Esophagus squamous epithelium (tissue), 5 donors: ENCODE measurements at regions not wholly inside any gene's neighbourhood (a gene's known extent, or its start where the extent isn't known, plus 50 kb on each side); places are given as distances from the start of the nearest gene placed in this dataset.

Experiments
- DNase-seq: peaks from one replicate; lab custom pipeline; 2025; lab: John Stamatoyannopoulos, UW
- H3K27ac ChIP-seq, 4 donors: fragments of 200-600 bp; sonication (generic); one replicate each; pipeline ENCODE4 v1.5.1; 2016 to 2019; ENCODE audit warnings: mild to moderate bottlenecking in 1 of 4
- H3K27me3 ChIP-seq, 4 donors: fragments of 200-600 bp; sonication (generic); 1 replicate in 3 of 4; 2 replicates in 1 of 4; pipeline versions ENCODE4 v1.5.1 to v1.6.0; 2017 to 2021; ENCODE audit warnings: antibody characterized with exemption in 1 of 4
- H3K36me3 ChIP-seq, 3 donors: fragments of 200-600 bp; sonication (generic); one replicate each; pipeline ENCODE4 v1.5.1; 2016 to 2019
- H3K4me1 ChIP-seq, 3 donors: fragments of 200-600 bp; sonication (generic); one replicate each; pipeline ENCODE4 v1.5.1; 2017 to 2019
- H3K4me3 ChIP-seq, 4 donors: fragments of 200-600 bp; sonication (generic); 1 replicate in 3 of 4; 2 replicates in 1 of 4; pipeline ENCODE4 v1.5.1; 2016 to 2019; ENCODE audit warnings: mild to moderate bottlenecking in 2 of 4, moderate library complexity in 1 of 4
- H3K9me3 ChIP-seq, 3 donors: fragments of 200-600 bp; sonication (generic); one replicate each; pipeline ENCODE4 v1.5.1; 2016 to 2019
- CTCF ChIP-seq, 6 experiments: fragments of 450-650 bp in 4 of 6; fragments of 200-600 bp in 2 of 6; sonication (generic) in 2 of 6; IDR thresholded peaks; one replicate each; pipeline ENCODE4 v1.5.1; 2016 to 2019; ENCODE audit warnings: antibody characterized with exemption in 6 of 6, mild to moderate bottlenecking in 4 of 6, moderate library complexity in 4 of 6
- POLR2A ChIP-seq, 4 donors: fragments of 450-650 bp; IDR thresholded peaks; one replicate each; pipeline ENCODE4 v1.6.1; 2017; ENCODE audit warnings: antibody characterized with exemption in 4 of 4, mild to moderate bottlenecking in 4 of 4, moderate library complexity in 3 of 4
- WGBS, 2 donors: methylation state at CpG; one replicate each; pipeline ENCODE4 v1.1.5; 2018; 5-methylcytosine and 5-hydroxymethylcytosine counted together
- intact Hi-C: fragments of 100-400 bp; cut with DNase I; formaldehyde crosslinking; loops from one replicate; pipeline ENCODE4 v1.15.0; 2022
- donor health status: DM: yes; HTN: yes; CAD: no.

GRCh38 chr5:109950634-109951033 is 260.9 kb downstream of the MAN2A1 start:
- Histone ChIP-seq H3K27ac (no peak overlapping the region), H3K9me3 (no peaks in the 10 kb centered on the region), H3K27me3 (no peaks in the 10 kb centered on the region), H3K4me1 (no peaks in the 10 kb centered on the region), H3K36me3 (no peaks in the 10 kb centered on the region), H3K4me3 (no peak overlapping the region)
- no peak for DNase-seq
- intact Hi-C loops = no loop called here
- no peak for TF ChIP-seq POLR2A (IDR thresholded peaks at IDR 0.05)
- TF ChIP-seq CTCF (IDR thresholded peaks at IDR 0.05) = no peak

- 87 to 88% methylated on average over 3 of the region's 3 CpGs for WGBS, 2 donors
- Histone ChIP-seq H3K36me3 (no peaks in the 10 kb centered on the region), H3K4me1 (no peaks in the 10 kb centered on the region), H3K27me3 (no peaks in the 10 kb centered on the region), H3K4me3 (no peak overlapping the region), H3K27ac (no peak overlapping the region), H3K9me3 (no peaks in the 10 kb centered on the region)
- TF ChIP-seq CTCF (IDR thresholded peaks at IDR 0.05) = no peak
- no peak for TF ChIP-seq POLR2A (IDR thresholded peaks at IDR 0.05)
- no peak for DNase-seq
- intact Hi-C loops = no loop called here
Measured at GRCh38 chr5:109951348-109951747, 261.6 kb downstream of the MAN2A1 start.

- no peak for TF ChIP-seq POLR2A (IDR thresholded peaks at IDR 0.05)
Measured at GRCh38 chr5:109951758-109952157, 262.0 kb downstream of the MAN2A1 start.

GRCh38 chr5:109953761-109954160 is 264.0 kb downstream of the MAN2A1 start:
- H3K27ac ChIP-seq = no peak overlapping the region
- intact Hi-C loops = no loop called here
- no peak for TF ChIP-seq CTCF (IDR thresholded peaks at IDR 0.05)
- TF ChIP-seq POLR2A (IDR thresholded peaks at IDR 0.05) = no peak
- H3K9me3 ChIP-seq = no peaks in the 10 kb centered on the region
- 100% methylated on average over 1 of the region's 1 CpG; no CpG with 5 or more reads in 1 of the 2 donors for WGBS, 2 donors
- H3K4me1 ChIP-seq = no peaks in the 10 kb centered on the region
- no peaks in the 10 kb centered on the region for H3K36me3 ChIP-seq
- no peak overlapping the region for H3K4me3 ChIP-seq
- no peaks in the 10 kb centered on the region for H3K27me3 ChIP-seq
- no peak for DNase-seq

More at GRCh38 chr5:109951758-109952157, 262.0 kb downstream of the MAN2A1 start:
- Histone ChIP-seq H3K4me3 (no peak overlapping the region), H3K4me1 (no peaks in the 10 kb centered on the region), H3K9me3 (no peaks in the 10 kb centered on the region), H3K27me3 (no peaks in the 10 kb centered on the region), H3K27ac (no peak overlapping the region), H3K36me3 (no peaks in the 10 kb centered on the region)
- intact Hi-C loops = no loop called here
- no peak for DNase-seq
- 62 to 65% methylated on average over 5 of the region's 5 CpGs for WGBS, 2 donors

- Histone ChIP-seq H3K27ac (no peak overlapping the region), H3K36me3 (no peaks in the 10 kb centered on the region), H3K9me3 (no peaks in the 10 kb centered on the region), H3K4me3 (no peak overlapping the region), H3K27me3 (no peaks in the 10 kb centered on the region), H3K4me1 (no peaks in the 10 kb centered on the region)
- intact Hi-C loops = no loop called here
- TF ChIP-seq POLR2A (IDR thresholded peaks at IDR 0.05) (no peak), CTCF (IDR thresholded peaks at IDR 0.05) (no peak)
- no peak for DNase-seq
- 49 to 68% methylated on average over 3 of the region's 3 CpGs for WGBS, 2 donors
Measured at GRCh38 chr5:109956884-109957283, 267.2 kb downstream of the MAN2A1 start.

GRCh38 chr5:109958082-109958481 is 268.4 kb downstream of the MAN2A1 start:
- Histone ChIP-seq H3K4me1 (no peaks in the 10 kb centered on the region), H3K9me3 (no peaks in the 10 kb centered on the region), H3K27me3 (no peaks in the 10 kb centered on the region), H3K4me3 (no peak overlapping the region), H3K36me3 (no peaks in the 10 kb centered on the region), H3K27ac (no peak overlapping the region)
- TF ChIP-seq POLR2A (IDR thresholded peaks at IDR 0.05) = no peak
- intact Hi-C loops = no loop called here
- WGBS, 2 donors = 79 to 92% methylated on average over 5 of the region's 5 CpGs
- DNase-seq = no peak
